Lower leg skin (tissue), 4 donors: ENCODE measurements at regions not wholly inside any gene's neighbourhood (a gene's known extent, or its start where the extent isn't known, plus 50 kb on each side); places are given as distances from the start of the nearest gene placed in this dataset.

Experiments used
- DNase-seq, 2 donors: peaks; one replicate each; pipeline ENCODE4 v3.0.0-alpha.2; 2019; ENCODE audit warnings: low spot score in 2 of 2
- H3K4me3 ChIP-seq: fragments of 200-600 bp; sonication (generic); 2 replicates; pipeline ENCODE4 v1.5.1; 2017; ENCODE audit warnings: mild to moderate bottlenecking, low read depth; ENCODE audit not compliant: poor library complexity, severe bottlenecking
- POLR2A ChIP-seq, 2 donors: fragments of 450-650 bp; IDR thresholded peaks; one replicate each; pipeline ENCODE4 v1.6.1; 2016 to 2017; ENCODE audit warnings: antibody characterized with exemption in 2 of 2, mild to moderate bottlenecking in 1 of 2, moderate library complexity in 1 of 2
- WGBS, 2 donors: methylation state at CpG; one replicate each; pipeline ENCODE4 v1.1.5; 2018; 5-methylcytosine and 5-hydroxymethylcytosine counted together
- intact Hi-C: fragments of 100-400 bp; cut with DNase I; formaldehyde crosslinking; loops from one replicate; pipeline ENCODE4 v1.15.0; 2023; ENCODE audit warnings: low total_unique reads
- TF ChIP-seq, protein P1 (sequence below), 3 donors: fragments of 450-650 bp; IDR thresholded peaks; one replicate each; pipeline ENCODE4 v1.5.1; 2016; ENCODE audit warnings: antibody characterized with exemption in 3 of 3, mild to moderate bottlenecking in 3 of 3, moderate library complexity in 2 of 3

DNA sequence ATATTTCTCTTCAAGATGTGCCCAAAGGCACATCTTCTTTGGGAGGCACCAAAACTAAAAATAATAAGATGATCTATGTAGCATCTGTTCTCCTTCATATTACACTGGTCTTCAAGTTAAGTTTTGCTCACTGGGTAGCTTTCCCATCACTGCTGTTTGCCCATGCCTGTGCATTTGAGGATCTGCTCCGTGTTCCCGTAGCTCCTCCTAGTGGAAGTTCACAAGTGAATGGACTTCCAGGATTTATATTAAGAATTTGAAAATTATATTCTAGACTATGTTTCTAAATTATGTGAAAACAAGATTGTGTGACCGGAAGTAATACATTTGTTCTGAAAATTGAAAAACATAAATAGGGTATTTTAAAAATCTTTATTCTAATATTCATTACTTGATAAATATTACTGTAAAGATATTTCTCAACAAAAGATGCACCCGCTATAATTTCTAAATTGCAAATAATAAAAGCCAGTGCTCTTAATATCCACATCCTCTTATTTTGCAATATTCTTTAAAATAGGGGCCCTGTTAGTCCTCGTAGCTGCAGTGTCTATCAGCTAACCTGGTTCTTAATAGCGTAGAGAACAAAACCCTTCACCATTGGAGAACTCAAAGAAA, 147.7 kb downstream of the RBM46 start:
- H3K4me3 ChIP-seq, result no peak overlapping the region
- 56 to 65% methylated on average over 6 of the region's 6 CpGs for WGBS, 2 donors
- DNase-seq, result no peak
- no peak for TF ChIP-seq POLR2A (IDR thresholded peaks at IDR 0.05)
- TF ChIP-seq, protein P1, sequence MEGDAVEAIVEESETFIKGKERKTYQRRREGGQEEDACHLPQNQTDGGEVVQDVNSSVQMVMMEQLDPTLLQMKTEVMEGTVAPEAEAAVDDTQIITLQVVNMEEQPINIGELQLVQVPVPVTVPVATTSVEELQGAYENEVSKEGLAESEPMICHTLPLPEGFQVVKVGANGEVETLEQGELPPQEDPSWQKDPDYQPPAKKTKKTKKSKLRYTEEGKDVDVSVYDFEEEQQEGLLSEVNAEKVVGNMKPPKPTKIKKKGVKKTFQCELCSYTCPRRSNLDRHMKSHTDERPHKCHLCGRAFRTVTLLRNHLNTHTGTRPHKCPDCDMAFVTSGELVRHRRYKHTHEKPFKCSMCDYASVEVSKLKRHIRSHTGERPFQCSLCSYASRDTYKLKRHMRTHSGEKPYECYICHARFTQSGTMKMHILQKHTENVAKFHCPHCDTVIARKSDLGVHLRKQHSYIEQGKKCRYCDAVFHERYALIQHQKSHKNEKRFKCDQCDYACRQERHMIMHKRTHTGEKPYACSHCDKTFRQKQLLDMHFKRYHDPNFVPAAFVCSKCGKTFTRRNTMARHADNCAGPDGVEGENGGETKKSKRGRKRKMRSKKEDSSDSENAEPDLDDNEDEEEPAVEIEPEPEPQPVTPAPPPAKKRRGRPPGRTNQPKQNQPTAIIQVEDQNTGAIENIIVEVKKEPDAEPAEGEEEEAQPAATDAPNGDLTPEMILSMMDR (IDR thresholded peaks at IDR 0.05), result no peak
- intact Hi-C loops, result no loop called here

DNA sequence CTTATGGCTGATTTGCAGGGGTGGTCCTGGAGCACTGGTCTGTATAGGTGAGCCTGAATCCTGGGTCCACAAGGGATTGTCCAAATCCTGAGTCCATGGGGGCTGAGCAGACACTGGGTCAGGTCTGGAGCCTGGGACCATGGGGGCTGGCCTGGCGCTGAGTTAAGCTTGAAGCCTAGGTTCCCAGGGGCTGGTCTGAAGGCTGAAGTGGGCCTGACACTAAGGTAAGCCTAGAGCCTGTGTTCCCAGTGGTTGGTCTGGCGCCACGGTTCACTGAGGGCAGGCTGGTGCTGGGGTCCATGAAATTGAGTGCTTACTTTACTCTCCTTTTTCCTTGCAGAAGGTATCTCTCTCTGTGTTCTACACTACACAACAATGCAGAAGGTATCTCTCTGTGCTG, 155.8 kb downstream of the RBM46 start:
- TF ChIP-seq, protein P1 (IDR thresholded peaks at IDR 0.05), result no peak
- TF ChIP-seq POLR2A (IDR thresholded peaks at IDR 0.05), result no peak
- intact Hi-C loops, result no loop called here
- 82 to 100% methylated on average over 3 of the region's 3 CpGs for WGBS, 2 donors
- H3K4me3 ChIP-seq, result no peak overlapping the region
- no peak for DNase-seq

DNA sequence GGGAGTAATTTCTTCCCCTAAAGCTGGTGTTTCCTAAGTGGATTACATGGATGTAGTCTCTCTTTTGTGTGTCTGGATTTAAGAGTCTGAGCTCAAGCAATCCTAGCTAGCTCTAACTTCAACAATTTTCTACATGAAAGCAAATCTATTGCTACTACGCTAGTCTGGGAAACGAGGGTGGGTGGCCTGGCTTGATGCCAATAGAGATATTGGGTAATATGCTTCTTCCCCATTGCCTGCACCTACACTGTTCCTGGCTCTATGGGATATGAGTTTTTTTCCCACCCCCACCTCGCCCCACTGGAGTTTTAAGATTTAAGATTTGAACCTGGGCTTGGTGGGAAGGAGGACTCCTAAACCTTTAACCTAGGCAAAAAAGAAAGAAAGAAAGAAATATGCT, 158.8 kb downstream of the RBM46 start:
- H3K4me3 ChIP-seq, result no peak overlapping the region
- DNase-seq, result no peak
- 54 to 59% methylated on average over 3 of the region's 3 CpGs for WGBS, 2 donors

DNA sequence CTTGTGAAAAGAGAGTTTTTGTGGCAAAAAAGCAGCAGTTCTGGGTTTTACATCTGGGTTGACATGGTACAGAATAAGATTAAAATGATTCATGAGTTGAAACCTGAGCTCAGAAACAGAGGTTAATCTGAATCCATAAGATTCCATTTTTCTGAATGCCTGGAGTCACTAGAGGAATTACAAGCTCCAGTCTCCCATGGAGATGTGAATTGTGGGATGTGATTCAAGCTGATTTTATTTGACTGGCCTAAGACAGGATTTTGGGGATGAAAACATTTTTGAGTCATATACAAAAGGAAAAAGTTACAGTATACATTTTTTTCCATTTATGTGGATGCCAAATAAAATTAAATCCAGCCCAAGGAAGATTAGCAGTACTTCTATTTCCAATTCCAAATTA, 161.1 kb downstream of the RBM46 start:
- TF ChIP-seq, protein P1 (IDR thresholded peaks at IDR 0.05), result no peak
- no peak for TF ChIP-seq POLR2A (IDR thresholded peaks at IDR 0.05)
- no peak overlapping the region for H3K4me3 ChIP-seq
- DNase-seq, result no peak
- intact Hi-C loops, result no loop called here

More for the DNA sequence above, 158.8 kb downstream of the RBM46 start:
- no peak for TF ChIP-seq POLR2A (IDR thresholded peaks at IDR 0.05)
- TF ChIP-seq, protein P1 (IDR thresholded peaks at IDR 0.05), result no peak
- intact Hi-C loops, result no loop called here

DNA sequence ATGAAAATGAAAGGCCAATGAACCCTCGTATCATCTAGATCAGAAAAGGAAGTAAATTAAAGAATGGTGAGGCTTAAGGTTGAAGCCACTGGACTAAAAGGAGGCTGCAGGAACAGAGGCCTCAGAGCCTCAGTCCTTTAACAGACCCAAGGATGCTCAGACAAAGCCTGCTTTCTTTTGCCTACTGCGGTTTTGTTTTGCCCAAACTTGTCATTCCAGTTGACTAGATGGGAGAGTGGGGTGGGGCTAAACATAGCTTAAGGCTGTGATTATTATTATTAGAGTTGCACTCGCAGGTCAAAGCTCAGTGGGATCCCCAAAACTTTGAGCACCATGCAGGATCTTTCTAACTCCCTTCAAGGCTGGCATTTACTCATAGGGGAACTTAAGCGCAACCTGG, 163.9 kb downstream of the RBM46 start:
- WGBS, 2 donors, result 64 to 75% methylated on average over 4 of the region's 4 CpGs

More for the DNA sequence above, 163.9 kb downstream of the RBM46 start:
- intact Hi-C loops, result no loop called here
- TF ChIP-seq, protein P1 (IDR thresholded peaks at IDR 0.05), result no peak
- TF ChIP-seq POLR2A (IDR thresholded peaks at IDR 0.05), result no peak
- no peak for DNase-seq
- H3K4me3 ChIP-seq, result no peak overlapping the region
